ENCODE measurements at regions not wholly inside any gene's neighbourhood (a gene's known extent, or its start where the extent isn't known, plus 50 kb on each side); places are given as distances from the start of the nearest gene placed in this dataset.

GRCh38 chr12:60465060-60465459, 869.2 kb downstream of the SLC16A7 start:
- no peaks in the 10 kb centered on the region for H3K36me3 Mint-ChIP-seq
- ATAC-seq: no peak
- no peaks in the 10 kb centered on the region for H3K27me3 Mint-ChIP-seq (ENCODE audit: low read depth)
- H3K4me3 Mint-ChIP-seq: no peak overlapping the region
- no peak overlapping the region for H3K27ac Mint-ChIP-seq
- no peak for DNase-seq (ENCODE audit: low spot score)
- ChIA-PET POLR2A (no interaction called here), CTCF (no interaction called here)
- TF ChIP-seq CDX4 (CRISPR knock-in tag; IDR thresholded peaks at IDR 0.05; ENCODE audit: borderline replicate concordance) (no peak), ZBTB43 (CRISPR knock-in tag; IDR thresholded peaks at IDR 0.05) (no peak), ZNF512 (CRISPR knock-in tag; IDR thresholded peaks at IDR 0.05; ENCODE audit: borderline replicate concordance) (no peak), FOXP4 (CRISPR knock-in tag; IDR thresholded peaks at IDR 0.05) (no peak), ZNF532 (CRISPR knock-in tag; IDR thresholded peaks at IDR 0.05; ENCODE audit: borderline replicate concordance) (no peak), MLX (CRISPR knock-in tag; IDR thresholded peaks at IDR 0.05) (no peak), ZNF281 (CRISPR knock-in tag; IDR thresholded peaks at IDR 0.05) (no peak), CREM (CRISPR knock-in tag; IDR thresholded peaks at IDR 0.05) (no peak), MXD4 (CRISPR knock-in tag; IDR thresholded peaks at IDR 0.05; ENCODE audit: borderline replicate concordance) (no peak), ZNF219 (CRISPR knock-in tag; IDR thresholded peaks at IDR 0.05; ENCODE audit: borderline replicate concordance) (no peak), NR3C1 (CRISPR knock-in tag; conservative IDR thresholded peaks at IDR 0.05; ENCODE audit: low read depth) (no peak), ZNF416 (CRISPR knock-in tag; IDR thresholded peaks at IDR 0.05) (no peak), TEAD1 (CRISPR knock-in tag; IDR thresholded peaks at IDR 0.05) (no peak), IRF2 (CRISPR knock-in tag; IDR thresholded peaks at IDR 0.05; ENCODE audit: borderline replicate concordance, low read depth) (no peak), ETV6 (CRISPR knock-in tag; IDR thresholded peaks at IDR 0.05) (no peak), ELF4 (CRISPR knock-in tag; IDR thresholded peaks at IDR 0.05; ENCODE audit: low read depth) (no peak), GRHL2 (CRISPR knock-in tag; IDR thresholded peaks at IDR 0.05; ENCODE audit: insufficient replicate concordance, severe bottlenecking) (no peak), ZNF317 (CRISPR knock-in tag; IDR thresholded peaks at IDR 0.05; ENCODE audit: borderline replicate concordance, low read depth) (no peak)
- no peaks in the 10 kb centered on the region for H3K4me1 Mint-ChIP-seq
- no peaks in the 10 kb centered on the region for H3K9me3 Mint-ChIP-seq
